HEK293 (cell line): ENCODE measurements at regions not wholly inside any gene's neighbourhood (a gene's known extent, or its start where the extent isn't known, plus 50 kb on each side); places are given as distances from the start of the nearest gene placed in this dataset.

Experiments used
- MZF1 ChIP-seq: fragments of 450-650 bp; formaldehyde crosslinking; IDR thresholded peaks from 2 replicates; pipeline ENCODE4 v1.5.1; 2017; ENCODE audit warnings: missing biosample characterization, missing genetic modification characterization, borderline replicate concordance
- ZNF610 ChIP-seq: fragments of 450-650 bp; formaldehyde crosslinking; IDR thresholded peaks from 2 replicates; pipeline ENCODE4 v1.5.1; 2016; ENCODE audit warnings: missing biosample characterization, missing genetic modification characterization, borderline replicate concordance
- TF ChIP-seq, protein P1 (sequence below): fragments of 450-650 bp; formaldehyde crosslinking; IDR thresholded peaks from 2 replicates; pipeline ENCODE4 v1.5.1; 2016; ENCODE audit warnings: missing biosample characterization, missing genetic modification characterization

GRCh38 chr5:171585981-171586380 is 166.5 kb downstream of the FGF18 start:
- TF ChIP-seq MZF1 (tag by site-specific recombination), result no peak
- TF ChIP-seq, protein P1, sequence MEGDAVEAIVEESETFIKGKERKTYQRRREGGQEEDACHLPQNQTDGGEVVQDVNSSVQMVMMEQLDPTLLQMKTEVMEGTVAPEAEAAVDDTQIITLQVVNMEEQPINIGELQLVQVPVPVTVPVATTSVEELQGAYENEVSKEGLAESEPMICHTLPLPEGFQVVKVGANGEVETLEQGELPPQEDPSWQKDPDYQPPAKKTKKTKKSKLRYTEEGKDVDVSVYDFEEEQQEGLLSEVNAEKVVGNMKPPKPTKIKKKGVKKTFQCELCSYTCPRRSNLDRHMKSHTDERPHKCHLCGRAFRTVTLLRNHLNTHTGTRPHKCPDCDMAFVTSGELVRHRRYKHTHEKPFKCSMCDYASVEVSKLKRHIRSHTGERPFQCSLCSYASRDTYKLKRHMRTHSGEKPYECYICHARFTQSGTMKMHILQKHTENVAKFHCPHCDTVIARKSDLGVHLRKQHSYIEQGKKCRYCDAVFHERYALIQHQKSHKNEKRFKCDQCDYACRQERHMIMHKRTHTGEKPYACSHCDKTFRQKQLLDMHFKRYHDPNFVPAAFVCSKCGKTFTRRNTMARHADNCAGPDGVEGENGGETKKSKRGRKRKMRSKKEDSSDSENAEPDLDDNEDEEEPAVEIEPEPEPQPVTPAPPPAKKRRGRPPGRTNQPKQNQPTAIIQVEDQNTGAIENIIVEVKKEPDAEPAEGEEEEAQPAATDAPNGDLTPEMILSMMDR (tag by site-specific recombination), result no peak
- no peak for TF ChIP-seq ZNF610 (tag by site-specific recombination)
